ENCODE measurements at regions not wholly inside any gene's neighbourhood (a gene's known extent, or its start where the extent isn't known, plus 50 kb on each side); places are given as distances from the start of the nearest gene placed in this dataset.

DNA sequence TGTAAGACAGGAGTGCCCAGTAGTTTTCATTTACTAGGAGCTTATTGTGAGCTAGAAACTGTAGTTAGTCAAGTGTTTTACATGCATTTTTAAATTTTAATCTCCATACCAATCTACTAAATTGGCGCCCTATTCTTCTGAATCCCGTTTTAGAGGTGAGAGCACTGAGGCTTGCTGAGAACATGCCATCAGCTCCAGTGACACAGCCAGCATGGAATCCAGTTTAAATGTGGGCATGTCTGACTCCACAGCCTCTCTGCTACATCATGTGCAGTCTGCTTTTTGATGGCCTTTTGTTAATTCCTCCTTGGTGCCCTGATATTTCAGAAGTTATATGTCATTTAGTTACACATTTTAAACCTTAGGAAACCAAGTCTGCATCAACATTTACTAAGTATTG lies 325.4 kb downstream of the DLEU7 start:
- TF ChIP-seq, protein P1, sequence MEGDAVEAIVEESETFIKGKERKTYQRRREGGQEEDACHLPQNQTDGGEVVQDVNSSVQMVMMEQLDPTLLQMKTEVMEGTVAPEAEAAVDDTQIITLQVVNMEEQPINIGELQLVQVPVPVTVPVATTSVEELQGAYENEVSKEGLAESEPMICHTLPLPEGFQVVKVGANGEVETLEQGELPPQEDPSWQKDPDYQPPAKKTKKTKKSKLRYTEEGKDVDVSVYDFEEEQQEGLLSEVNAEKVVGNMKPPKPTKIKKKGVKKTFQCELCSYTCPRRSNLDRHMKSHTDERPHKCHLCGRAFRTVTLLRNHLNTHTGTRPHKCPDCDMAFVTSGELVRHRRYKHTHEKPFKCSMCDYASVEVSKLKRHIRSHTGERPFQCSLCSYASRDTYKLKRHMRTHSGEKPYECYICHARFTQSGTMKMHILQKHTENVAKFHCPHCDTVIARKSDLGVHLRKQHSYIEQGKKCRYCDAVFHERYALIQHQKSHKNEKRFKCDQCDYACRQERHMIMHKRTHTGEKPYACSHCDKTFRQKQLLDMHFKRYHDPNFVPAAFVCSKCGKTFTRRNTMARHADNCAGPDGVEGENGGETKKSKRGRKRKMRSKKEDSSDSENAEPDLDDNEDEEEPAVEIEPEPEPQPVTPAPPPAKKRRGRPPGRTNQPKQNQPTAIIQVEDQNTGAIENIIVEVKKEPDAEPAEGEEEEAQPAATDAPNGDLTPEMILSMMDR (IDR thresholded peaks at IDR 0.05): no peak
- no peak for TF ChIP-seq POLR2A (IDR thresholded peaks at IDR 0.05; ENCODE audit: low read depth)

Data from esophagus muscularis mucosa (tissue), 3 donors.